8988T (cell line): ENCODE measurements at regions not wholly inside any gene's neighbourhood (a gene's known extent, or its start where the extent isn't known, plus 50 kb on each side); places are given as distances from the start of the nearest gene placed in this dataset.

Source experiments
- DNase-seq: peaks from one replicate; pipeline ENCODE4 v3.0.0; 2011

GRCh38 chr4:8773124-8773931, 98.3 kb downstream of the HMX1 start:
- DNase-seq, result no peak

DNA sequence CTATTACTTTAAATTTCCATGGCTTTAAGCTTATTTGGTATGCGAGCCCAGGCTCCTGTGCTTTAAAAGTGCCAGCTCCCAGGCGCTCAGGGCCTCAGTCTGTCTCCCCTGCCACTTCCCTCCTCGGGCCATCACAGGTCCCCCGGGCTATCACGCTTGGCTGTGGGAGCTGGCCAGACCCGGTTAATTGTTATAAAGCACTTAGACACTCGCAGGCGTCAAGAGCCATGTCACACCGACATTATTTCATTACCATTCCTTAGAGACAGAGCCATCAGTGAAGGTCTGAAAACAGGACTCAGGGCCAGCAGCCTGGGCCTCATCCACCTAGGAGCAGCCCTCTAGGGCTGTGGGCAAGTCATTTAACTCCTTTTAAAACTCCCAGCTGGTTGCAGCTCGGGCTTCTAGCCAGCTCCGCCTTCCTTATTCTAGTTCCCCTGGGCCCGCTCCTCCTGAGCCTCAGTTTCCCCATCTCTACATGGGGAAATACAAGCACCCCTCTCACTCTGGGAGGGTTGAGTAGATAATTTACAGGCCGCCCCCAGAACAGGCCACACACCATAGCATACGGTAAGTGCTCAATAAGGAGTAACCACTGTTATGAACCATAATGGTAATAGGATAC, 99.0 kb downstream of the HMX1 start:
- no peak for DNase-seq

DNA sequence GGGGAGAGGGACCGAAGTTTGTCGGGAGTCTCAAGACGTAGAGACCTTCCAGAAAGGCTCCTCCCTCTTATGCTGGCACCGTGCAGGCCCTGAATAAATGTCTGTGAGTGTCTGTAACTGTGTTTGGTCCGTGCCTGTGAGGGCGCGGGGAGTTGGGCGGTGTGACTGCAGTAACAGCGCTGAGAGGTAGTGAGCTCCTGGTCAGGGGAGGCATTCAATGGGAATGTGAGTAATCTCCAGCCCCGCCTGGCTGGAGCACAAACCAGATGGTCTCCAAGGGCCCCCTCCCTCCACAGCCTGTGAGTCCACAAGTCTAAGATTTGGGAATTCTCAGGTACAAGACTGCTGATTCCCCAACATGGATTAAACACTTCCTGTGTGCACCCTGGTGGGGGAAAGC, 100.0 kb downstream of the HMX1 start:
- no peak for DNase-seq

DNA sequence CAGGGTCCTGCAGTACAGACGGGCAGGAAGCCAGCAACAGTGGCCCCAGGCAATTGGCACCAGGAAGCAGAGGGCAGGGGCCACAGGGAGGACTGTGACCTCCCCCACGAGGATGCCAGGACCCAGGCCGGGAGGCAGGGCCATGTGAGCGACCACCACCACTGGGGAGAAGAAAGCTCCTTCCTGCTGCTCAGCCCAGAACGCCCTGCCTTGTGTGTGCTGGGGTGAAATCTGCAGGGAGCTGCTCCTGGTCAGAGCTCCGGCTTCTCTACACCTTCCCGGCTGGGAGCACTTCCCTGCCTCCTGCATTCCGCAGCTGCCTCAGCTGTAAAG, 100.4 kb downstream of the HMX1 start:
- DNase-seq, result no peak

DNA sequence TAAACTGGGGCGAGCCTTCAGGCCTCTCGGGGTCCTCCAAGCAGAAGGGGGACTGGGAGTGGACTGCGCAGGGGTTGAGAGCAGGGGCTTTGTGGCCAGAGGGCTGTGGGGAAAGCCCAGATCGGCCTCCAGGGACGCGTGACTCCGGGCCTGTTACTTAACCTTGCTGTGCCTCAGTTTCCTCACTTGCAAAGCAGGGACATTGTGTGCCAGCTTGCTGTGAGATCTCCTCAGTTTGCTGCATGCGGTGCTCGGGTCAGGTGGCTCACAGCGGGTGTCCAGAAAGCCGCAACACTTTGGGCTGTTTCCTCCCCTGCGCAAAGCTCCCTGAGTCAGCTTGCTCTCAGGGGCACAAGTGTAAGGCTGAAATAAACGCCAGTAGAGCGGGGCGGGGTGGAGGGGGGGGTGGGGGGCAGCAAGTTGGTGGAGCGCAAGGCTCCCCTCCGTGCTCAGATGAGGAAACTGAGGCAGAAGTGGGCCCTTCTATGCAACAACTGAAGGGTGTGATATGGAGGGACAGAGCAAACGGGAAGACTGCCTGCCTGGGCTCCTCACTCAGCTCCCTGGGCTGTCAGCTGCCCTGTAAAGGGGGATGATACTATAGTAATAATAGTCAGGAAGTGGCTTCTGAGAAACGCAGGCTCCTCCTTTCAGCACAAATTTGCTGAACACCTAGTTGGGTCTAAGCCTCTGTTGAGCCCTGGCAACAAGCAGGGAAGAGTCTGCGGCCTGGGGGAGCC, 101.0 kb downstream of the HMX1 start:
- no peak for DNase-seq

DNA sequence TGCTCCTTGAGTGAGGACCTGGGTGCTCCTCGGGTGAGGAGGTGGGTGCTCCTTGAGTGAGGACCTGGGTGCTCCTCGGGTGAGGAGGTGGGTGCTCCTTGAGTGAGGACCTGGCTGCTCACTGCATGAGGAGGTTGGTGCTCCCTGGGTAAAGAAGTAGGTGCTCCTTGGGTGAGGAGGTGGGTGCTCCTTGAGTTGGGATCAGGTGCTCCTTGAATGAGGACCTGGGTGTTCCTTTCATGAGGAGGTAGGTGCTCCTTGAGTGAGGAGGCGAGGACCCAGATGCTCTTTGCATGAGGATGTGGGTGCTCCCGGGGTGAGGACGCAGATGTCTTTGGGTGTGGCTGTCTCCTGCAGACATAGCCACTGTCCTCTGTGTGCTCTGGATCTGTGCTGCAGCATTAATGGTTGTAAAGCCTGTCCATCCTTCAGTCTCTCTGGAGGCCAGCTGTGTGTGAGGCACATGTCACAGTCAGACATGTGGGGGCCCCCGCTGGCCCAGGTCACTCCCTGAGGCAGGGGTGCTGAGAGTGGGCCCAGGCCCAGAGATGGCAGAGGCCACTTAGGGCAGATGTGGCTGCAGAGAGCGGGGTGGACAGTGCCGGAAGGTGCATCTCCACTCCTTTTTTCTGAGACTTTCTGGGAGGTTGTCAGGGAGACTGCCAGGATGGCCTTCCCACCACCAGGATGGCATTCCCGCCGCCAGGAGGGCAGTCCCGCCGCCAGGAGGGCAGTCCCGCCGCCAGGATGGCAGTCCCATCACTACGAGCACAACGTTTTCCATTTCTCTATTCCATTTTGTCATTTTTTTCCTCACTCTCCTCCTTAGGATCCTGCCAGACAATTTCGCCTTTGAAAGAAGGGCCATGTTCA, 101.8 kb downstream of the HMX1 start:
- no peak for DNase-seq

DNA sequence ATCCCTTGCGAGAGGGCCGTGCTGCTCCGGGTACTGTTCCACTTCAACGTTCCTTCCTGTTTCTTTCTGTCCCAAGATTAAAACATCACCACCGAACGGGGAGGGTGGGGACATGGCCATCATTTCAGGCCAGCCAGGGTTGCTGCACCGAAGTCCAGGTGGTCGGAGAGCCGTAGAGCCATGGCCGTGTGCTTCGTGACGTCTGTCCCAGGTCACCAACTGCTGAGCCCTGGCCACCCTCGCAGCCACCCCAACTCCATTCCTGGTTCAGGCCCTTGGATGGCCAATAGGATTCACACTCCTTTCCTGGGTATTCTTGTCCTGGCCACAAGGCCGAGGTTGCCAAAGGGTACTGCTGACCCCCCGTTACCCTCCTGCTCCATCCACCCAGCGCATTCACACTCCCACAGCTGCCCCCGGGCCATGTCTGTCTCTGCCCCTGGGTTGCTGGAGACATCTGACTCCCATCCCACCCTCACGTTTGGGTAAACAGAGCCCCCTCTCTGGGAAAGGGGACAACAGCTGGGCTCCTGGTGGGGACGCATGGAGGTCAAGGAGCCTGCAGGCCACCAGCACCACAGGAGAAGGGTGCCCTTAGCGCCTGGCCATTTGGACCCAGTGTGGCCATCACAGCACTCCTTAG, 103.2 kb downstream of the HMX1 start:
- no peak for DNase-seq

- no peak for DNase-seq
Observed at GRCh38 chr4:8766610-8767009, 105.0 kb downstream of the HMX1 start.

GRCh38 chr4:8765631-8766590, 105.7 kb downstream of the HMX1 start:
- peak; percentile 18 for DNase-seq

GRCh38 chr4:8765084-8765483, 106.6 kb downstream of the HMX1 start:
- DNase-seq, result peak; percentile 8

DNA sequence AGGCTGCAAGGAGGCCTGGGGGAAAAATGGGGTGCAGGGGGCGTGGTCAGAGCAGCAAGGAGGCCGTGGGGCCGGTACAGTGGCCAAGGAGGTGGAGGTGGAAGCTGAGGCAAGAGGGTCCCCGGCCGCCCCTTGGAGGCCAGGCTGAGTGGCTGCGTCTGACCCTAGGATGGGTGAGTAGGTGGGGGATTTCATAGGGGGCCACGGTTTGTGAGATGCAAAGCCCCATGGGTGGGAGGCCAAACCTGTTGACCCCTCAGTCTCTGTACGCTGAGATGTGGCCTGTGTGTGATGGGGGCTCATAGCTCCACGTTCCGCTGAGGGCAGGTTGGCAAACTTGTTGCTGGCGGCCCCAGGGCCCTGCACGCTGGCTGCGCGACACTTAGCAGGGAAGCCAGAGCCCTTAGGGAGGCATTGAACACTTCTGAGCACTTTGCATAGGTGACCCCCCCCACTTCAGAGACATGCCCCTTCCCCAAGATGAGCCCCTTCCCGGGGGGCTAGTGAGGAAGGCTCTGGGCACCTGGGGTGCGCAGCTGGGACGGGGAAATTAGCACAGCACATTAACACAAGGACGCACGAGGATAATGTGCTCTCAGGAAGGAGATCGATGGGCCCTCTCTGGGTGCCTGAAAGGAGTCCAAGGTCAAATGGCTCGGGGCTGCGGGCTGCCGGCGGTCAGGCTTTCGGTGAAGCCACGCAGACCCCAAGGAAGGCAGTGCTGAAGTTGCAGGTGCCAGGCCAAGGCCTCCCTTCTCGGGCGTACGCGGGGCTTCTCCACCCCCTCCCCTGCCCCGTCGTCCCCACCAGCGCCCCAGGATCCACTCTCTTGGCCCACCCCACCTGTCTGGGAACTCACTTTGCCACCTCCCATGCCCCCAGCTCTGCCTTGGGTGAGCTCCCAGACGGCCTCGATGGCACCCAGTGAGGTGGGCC, 107.4 kb downstream of the HMX1 start:
- peak; percentile 2 for DNase-seq

GRCh38 chr4:8762951-8763735, 108.5 kb downstream of the HMX1 start:
- DNase-seq, result peak; percentile 2

DNA sequence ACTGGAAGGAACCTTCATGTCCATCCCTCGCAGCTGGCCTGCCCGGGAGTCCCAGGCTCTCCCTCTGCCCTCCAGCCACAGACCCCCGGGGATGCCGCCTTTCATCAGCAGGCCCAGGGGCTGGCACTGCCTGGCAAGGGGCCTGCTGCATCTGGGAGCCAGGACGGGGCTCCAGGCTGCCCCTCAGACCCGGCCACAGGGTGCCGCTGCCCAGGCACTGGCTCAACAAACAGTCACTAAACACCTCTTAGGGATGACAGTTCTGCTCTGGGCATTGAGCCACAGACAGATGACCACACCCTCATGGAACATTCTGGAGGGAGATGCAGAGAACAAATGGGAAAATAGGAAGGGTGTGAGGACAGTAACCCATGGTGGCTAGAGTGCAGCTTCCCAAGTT, 109.3 kb downstream of the HMX1 start:
- peak; percentile 3 for DNase-seq

DNA sequence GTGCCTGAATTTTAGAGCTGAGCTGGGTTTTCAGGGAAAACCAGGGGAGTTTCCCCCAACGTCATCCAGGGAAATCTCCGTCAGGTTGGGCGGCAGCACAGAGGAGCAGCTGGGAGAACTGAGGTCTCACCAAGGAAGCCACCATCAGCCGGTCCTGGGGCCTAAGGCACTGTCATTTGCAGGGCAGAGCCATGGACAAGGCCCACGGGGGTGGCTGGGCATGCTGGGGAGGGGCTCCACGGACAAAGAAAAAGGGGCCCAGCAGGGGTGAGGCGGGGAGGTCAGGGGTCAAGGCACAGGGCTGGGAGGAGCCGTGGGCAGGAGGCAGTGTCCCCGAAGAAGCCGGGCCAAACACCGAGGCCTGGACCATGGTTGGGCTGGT, 109.8 kb downstream of the HMX1 start:
- no peak for DNase-seq

GRCh38 chr4:8761167-8761823, 110.3 kb downstream of the HMX1 start:
- no peak for DNase-seq

DNA sequence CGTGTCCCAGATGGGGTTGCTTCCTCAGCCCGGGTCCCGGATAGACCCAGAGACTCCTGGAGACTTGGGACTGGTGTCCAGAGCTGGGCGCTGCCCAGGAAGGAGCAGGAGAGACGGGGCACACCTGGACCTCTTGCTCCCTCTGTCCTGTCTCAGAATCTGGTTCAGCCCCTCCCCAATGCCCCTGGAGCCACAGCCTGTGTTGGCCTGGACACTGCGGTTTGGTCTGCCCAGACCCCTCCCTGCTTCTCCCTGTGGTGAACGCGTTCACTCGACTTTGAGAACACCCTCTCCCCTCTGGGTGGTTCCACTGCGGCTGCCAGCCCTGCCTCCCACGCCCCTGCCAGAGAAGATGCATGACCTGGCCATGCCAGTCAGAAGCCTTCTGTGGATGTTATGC, 111.1 kb downstream of the HMX1 start:
- DNase-seq, result no peak

DNA sequence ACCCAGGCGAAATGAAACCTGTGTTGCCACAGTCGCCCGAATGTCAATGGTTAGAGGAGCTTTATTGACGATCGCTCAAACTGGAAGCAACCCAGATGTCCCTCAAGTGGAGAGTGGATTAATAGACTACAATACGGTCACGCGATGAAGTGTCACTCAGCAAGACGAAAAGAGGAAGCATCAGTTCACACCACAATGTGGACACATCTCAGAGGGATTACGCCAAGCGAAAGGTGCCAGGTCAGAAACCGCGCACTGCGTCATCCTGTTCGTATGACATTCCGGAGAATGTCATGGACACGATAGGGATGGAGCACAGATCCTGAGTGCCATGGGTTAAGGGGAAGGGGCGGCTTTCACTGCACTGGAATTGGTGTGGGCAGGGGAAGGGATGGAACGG, 111.7 kb downstream of the HMX1 start:
- no peak for DNase-seq

DNA sequence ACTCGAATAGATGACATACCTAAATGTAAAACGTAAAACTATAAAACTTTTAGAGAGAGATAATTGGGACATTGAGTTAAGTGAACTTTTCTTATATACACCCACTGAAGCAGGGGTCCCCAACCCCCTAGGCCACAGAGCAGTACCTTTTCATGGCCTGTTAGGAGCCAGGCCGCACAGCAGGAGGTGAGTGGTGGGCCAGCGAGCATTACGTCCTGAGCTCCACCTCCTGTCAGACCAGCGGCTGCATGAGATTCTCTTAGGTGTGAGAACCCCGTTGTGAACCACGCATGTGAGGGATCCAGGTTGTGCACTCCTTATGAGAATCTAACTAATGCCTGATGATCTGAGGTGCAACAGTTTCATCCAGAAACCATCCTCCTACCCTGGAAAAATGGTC, 114.8 kb downstream of the HMX1 start:
- DNase-seq, result no peak
